Dermis blood vessel endothelial cell (primary cell): ENCODE measurements at regions not wholly inside any gene's neighbourhood (a gene's known extent, or its start where the extent isn't known, plus 50 kb on each side); places are given as distances from the start of the nearest gene placed in this dataset.

ENCODE experiments used
- DNase-seq: peaks from one replicate; pipeline ENCODE4 v3.0.0; 2010

- no peak for DNase-seq
Measured at GRCh38 chr4:132548463-132548862, 600.6 kb upstream of the PCDH10 start.

- DNase-seq = no peak
Measured at GRCh38 chr4:132556316-132556715, 592.8 kb upstream of the PCDH10 start.

- no peak for DNase-seq
Measured at GRCh38 chr4:132557660-132558059, 591.4 kb upstream of the PCDH10 start.

- no peak for DNase-seq
Measured at GRCh38 chr4:132564920-132565319, 584.2 kb upstream of the PCDH10 start.

- DNase-seq = no peak
Measured at GRCh38 chr4:132565542-132565941, 583.6 kb upstream of the PCDH10 start.

- no peak for DNase-seq
Measured at GRCh38 chr4:132572210-132572609, 576.9 kb upstream of the PCDH10 start.

GRCh38 chr4:132587626-132588025 lies 561.5 kb upstream of the PCDH10 start:
- DNase-seq = no peak

GRCh38 chr4:132592340-132592739 lies 556.8 kb upstream of the PCDH10 start:
- DNase-seq = no peak

GRCh38 chr4:132592850-132593249 lies 556.2 kb upstream of the PCDH10 start:
- no peak for DNase-seq

- no peak for DNase-seq
Measured at GRCh38 chr4:132593717-132594400, 555.2 kb upstream of the PCDH10 start.

GRCh38 chr4:132596186-132596585 lies 552.9 kb upstream of the PCDH10 start:
- DNase-seq = no peak

- DNase-seq = no peak
Measured at GRCh38 chr4:132605551-132605950, 543.5 kb upstream of the PCDH10 start.

GRCh38 chr4:132614682-132615081 lies 534.4 kb upstream of the PCDH10 start:
- no peak for DNase-seq

- no peak for DNase-seq
Measured at GRCh38 chr4:132619968-132620367, 529.1 kb upstream of the PCDH10 start.

GRCh38 chr4:132642016-132642817 lies 506.9 kb upstream of the PCDH10 start:
- peak; percentile 18 for DNase-seq

- no peak for DNase-seq
Measured at GRCh38 chr4:132646186-132646585, 502.9 kb upstream of the PCDH10 start.

- DNase-seq = no peak
Measured at GRCh38 chr4:132651196-132651595, 497.9 kb upstream of the PCDH10 start.

GRCh38 chr4:132660181-132660580 lies 488.9 kb upstream of the PCDH10 start:
- no peak for DNase-seq

GRCh38 chr4:132662456-132662855 lies 486.6 kb upstream of the PCDH10 start:
- no peak for DNase-seq

- no peak for DNase-seq
Measured at GRCh38 chr4:132669786-132670185, 479.3 kb upstream of the PCDH10 start.

GRCh38 chr4:132670557-132670956 lies 478.5 kb upstream of the PCDH10 start:
- DNase-seq = no peak

- DNase-seq = no peak
Measured at GRCh38 chr4:132683957-132684356, 465.1 kb upstream of the PCDH10 start.

- no peak for DNase-seq
Measured at GRCh38 chr4:132691026-132691425, 458.1 kb upstream of the PCDH10 start.

GRCh38 chr4:132691668-132692067 lies 457.4 kb upstream of the PCDH10 start:
- no peak for DNase-seq
